Upper lobe of right lung (tissue), 1 donor: ENCODE measurements at regions not wholly inside any gene's neighbourhood (a gene's known extent, or its start where the extent isn't known, plus 50 kb on each side); places are given as distances from the start of the nearest gene placed in this dataset.
"Not testable (repeated sequence)": the region's sequence is repeated elsewhere in the genome, so short reads cannot be mapped to it uniquely, and the experiment has no call there.

ENCODE experiments used
- ATAC-seq: fragments of 200-7000 bp; cut with Tn5 transposase; one replicate; pipeline ENCODE4 v1.9.1; 2020; ENCODE audit warnings: mild to moderate bottlenecking, moderate library complexity
- DNase-seq: peaks from one replicate; pipeline ENCODE4 v3.0.0-alpha.2; 2020
- H3K27ac ChIP-seq: fragments of 200-600 bp; one replicate; pipeline ENCODE4 v1.8.0; 2022
- H3K27me3 ChIP-seq: fragments of 200-600 bp; one replicate; pipeline ENCODE4 v1.8.0; 2022; ENCODE audit warnings: mild to moderate bottlenecking
- H3K36me3 ChIP-seq: fragments of 200-600 bp; one replicate; pipeline ENCODE4 v1.8.0; 2022
- H3K4me1 ChIP-seq: fragments of 200-600 bp; one replicate; pipeline ENCODE4 v1.8.0; 2022
- H3K4me3 ChIP-seq: fragments of 200-600 bp; one replicate; pipeline ENCODE4 v1.8.0; 2022; ENCODE audit warnings: mild to moderate bottlenecking
- H3K9me3 ChIP-seq: fragments of 200-600 bp; one replicate; pipeline ENCODE4 v1.8.0; 2022
- intact Hi-C: fragments of 100-400 bp; cut with DNase I; formaldehyde crosslinking; loops from one replicate; pipeline ENCODE4 v1.11.0; 2022
- TF ChIP-seq, protein P1 (sequence below): fragments of 200-600 bp; IDR thresholded peaks from one replicate; pipeline ENCODE4 v1.8.0; 2022; ENCODE audit warnings: antibody characterized with exemption
- donor health status: DM: no; HTN: yes; CAD: no; lungs with severe emphysema.

DNA sequence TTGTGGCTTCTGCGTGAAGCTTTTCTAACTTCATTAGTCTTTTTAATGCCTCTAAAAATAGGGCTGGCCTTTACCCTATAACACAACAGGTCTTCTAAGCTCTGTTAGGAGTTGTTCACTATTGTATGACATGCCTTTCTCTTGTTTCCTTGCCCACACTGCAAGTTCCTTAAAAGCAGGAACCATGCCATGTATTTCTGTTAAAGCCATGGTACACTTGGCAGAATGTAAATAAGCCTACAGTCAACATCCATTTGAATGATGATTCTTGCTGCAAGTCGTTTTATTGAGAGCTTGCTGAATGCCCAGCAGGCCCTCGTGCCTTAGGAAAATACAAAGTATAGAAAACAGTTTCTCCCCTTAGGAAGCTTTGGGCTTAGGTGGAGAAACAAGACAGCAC, 214.6 kb downstream of the DUSP10 start:
- Histone ChIP-seq H3K4me3 (no peak overlapping the region), H3K9me3 (no peaks in the 10 kb centered on the region), H3K36me3 (no peaks in the 10 kb centered on the region), H3K27me3 (peaks cover 3% of the 10 kb centered on the region), H3K27ac (no peak overlapping the region), H3K4me1 (no peaks in the 10 kb centered on the region)
- ATAC-seq, result no peak
- intact Hi-C loops, result no loop called here
- TF ChIP-seq, protein P1, sequence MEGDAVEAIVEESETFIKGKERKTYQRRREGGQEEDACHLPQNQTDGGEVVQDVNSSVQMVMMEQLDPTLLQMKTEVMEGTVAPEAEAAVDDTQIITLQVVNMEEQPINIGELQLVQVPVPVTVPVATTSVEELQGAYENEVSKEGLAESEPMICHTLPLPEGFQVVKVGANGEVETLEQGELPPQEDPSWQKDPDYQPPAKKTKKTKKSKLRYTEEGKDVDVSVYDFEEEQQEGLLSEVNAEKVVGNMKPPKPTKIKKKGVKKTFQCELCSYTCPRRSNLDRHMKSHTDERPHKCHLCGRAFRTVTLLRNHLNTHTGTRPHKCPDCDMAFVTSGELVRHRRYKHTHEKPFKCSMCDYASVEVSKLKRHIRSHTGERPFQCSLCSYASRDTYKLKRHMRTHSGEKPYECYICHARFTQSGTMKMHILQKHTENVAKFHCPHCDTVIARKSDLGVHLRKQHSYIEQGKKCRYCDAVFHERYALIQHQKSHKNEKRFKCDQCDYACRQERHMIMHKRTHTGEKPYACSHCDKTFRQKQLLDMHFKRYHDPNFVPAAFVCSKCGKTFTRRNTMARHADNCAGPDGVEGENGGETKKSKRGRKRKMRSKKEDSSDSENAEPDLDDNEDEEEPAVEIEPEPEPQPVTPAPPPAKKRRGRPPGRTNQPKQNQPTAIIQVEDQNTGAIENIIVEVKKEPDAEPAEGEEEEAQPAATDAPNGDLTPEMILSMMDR, result no peak
- DNase-seq, result no peak

DNA sequence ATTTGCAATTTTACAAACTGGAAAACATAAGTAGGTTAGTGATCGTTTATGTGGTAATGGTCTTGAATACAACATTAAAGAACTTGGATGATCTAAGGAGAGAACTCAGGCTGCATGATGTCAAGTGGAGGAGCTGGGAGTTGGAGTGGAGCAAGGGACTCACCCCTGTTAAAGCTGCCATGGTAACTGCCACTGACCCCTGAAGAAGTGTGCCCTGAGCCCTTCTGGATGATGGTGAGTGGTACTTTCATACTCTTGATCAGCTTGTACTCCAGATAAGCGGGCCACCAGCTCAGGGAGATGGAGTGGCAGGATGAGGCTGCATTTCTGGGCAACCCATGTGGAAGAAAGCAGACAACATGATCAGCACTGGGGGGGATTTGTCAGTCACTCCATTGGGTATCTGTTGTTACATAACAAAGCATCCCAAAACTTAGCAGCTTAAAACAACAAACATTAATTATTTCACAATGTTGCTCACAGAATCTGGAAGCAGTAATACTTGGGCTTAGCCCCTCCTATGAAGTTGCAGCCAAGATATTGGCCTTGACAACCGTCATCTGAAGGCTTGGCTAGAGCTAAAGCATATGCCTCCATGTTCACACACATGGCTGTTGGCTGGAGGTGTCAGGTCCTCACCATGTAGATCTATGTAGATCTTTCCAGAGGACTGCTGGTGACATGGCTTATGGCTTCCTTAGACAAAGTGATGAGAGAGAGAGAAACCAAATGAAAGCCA, 213.8 kb downstream of the DUSP10 start:
- Histone ChIP-seq H3K4me1 (no peaks in the 10 kb centered on the region), H3K4me3 (no peak overlapping the region), H3K36me3 (no peaks in the 10 kb centered on the region), H3K27me3 (peaks cover 3% of the 10 kb centered on the region), H3K27ac (no peak overlapping the region), H3K9me3 (no peaks in the 10 kb centered on the region)
- DNase-seq, result no peak
- intact Hi-C loops, result no loop called here
- ATAC-seq, result no peak
- TF ChIP-seq, protein P1, result no peak

DNA sequence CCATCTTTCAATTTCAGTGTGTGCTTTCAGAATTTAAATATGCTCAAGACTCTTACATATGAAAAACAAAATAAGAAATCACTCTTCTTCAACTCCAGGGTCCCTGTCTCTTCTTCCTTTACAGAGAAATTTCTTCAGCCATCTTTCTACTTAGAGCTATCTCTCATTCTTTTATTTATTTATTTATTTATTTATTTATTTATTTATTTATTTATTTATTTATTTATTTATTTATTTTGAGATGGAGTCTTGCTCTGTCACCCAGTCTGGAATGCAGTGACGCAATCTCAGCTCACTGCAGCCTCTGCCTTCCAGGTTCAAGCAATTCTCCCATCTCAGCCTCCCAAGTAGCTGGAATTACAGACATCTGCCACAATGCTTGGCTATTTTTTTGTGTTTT, 211.7 kb downstream of the DUSP10 start:
- DNase-seq, H3K4me1 ChIP-seq, intact Hi-C loops, H3K9me3 ChIP-seq, H3K4me3 ChIP-seq, H3K27ac ChIP-seq, H3K36me3 ChIP-seq, H3K27me3 ChIP-seq, ATAC-seq: not testable (repeated sequence)

DNA sequence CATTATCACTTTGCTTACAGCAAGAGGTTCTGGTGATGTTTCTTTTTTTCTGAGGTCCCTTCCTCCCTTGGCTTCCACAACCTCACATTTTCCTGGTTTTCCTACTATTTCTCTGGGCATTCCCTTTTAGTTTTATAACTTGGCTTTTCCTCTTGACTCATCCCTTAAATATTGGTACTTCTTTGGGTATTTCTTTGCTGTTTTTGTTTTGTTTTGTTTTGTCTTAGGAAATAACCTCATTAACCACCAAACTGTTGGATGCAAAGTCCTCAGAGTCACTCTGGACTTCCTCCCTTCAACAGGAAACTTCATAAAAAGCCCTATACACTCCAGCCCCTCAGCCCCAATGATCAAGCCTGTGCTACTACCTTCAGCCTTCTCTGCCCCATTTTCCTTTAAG, 211.1 kb downstream of the DUSP10 start:
- Histone ChIP-seq H3K27me3 (no peaks in the 10 kb centered on the region), H3K36me3 (no peaks in the 10 kb centered on the region), H3K27ac (no peak overlapping the region), H3K9me3 (no peaks in the 10 kb centered on the region), H3K4me1 (no peaks in the 10 kb centered on the region), H3K4me3 (no peak overlapping the region)
- intact Hi-C loops, result no loop called here
- no peak for ATAC-seq
- no peak for DNase-seq
- TF ChIP-seq, protein P1, result no peak

DNA sequence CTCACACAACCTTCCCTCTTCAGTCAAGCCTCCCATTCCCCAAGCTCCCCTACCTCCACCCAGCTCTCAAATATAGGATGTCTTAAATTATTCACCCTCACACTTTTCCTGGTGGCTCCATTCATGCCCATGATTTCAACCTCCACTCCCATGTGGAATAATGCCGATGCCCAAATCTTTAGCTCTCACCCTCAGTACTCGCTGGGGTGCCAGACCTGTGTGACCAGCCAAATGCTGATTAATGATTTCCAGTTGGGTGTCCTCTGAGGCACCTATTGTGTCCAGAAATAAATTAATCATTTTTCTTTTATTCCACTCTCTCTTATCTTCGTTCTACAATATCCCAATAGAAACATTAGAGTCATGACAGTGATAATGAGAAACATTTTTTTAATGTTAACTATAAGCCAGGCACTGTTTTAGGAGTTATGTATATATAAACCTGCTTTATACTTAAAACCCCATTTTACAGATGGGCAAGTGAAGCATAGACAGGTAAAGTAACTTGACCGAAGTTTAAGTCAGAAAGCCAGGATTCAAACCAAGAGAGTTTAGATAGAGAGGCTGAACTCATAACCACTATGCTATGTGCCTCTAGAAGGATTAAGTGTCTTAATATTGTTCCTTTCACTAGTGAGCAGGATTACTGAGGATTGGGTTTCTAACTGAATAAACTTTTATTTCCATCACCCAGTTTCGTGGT, 209.7 kb downstream of the DUSP10 start:
- TF ChIP-seq, protein P1, result no peak
- intact Hi-C loops, result no loop called here
- Histone ChIP-seq H3K4me1 (no peaks in the 10 kb centered on the region), H3K36me3 (no peaks in the 10 kb centered on the region), H3K4me3 (no peak overlapping the region), H3K9me3 (no peaks in the 10 kb centered on the region), H3K27ac (no peak overlapping the region), H3K27me3 (no peaks in the 10 kb centered on the region)
- no peak for ATAC-seq
- no peak for DNase-seq

DNA sequence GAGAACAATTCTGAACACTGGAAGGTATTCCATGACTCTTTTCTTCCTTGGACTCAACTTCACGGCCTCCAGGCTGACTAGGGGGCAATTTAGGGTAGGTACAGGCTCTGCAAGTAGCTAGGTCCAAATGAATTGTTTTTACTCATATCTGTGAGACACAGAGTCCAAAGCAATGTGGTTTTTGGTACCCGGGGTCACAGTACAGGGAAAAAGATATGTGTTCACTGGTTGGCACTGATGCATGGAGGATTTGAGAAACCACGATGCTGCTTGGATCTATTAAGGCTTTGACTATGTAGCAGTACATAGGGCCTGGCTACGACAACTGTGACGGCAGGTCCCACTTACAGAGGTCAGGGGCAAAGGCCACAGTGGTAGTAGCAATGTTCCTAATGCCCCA, 200.6 kb downstream of the DUSP10 start:
- Histone ChIP-seq H3K9me3 (no peaks in the 10 kb centered on the region), H3K4me1 (no peaks in the 10 kb centered on the region), H3K36me3 (no peaks in the 10 kb centered on the region), H3K27me3 (no peaks in the 10 kb centered on the region), H3K27ac (no peak overlapping the region), H3K4me3 (no peak overlapping the region)
- TF ChIP-seq, protein P1, result no peak
- intact Hi-C loops, result no loop called here
- ATAC-seq, result no peak
- DNase-seq, result no peak
